Fibroblast of lung (primary cell): ENCODE measurements at regions not wholly inside any gene's neighbourhood (a gene's known extent, or its start where the extent isn't known, plus 50 kb on each side); places are given as distances from the start of the nearest gene placed in this dataset.

Experiments used
- DNase-seq, 2 donors: peaks; one replicate each; pipeline versions ENCODE4 v3.0.0 to v3.0.0-alpha.2; 2010; ENCODE audit warnings: low read depth in 2 of 2
- H2AFZ ChIP-seq: 2 replicates; pipeline ENCODE4 v1.5.1; 2012; ENCODE audit warnings: low read length, control low read depth, inconsistent platforms
- H3K27ac ChIP-seq: 2 replicates; pipeline ENCODE4 v1.5.1; 2011; ENCODE audit warnings: low read length, control low read depth; ENCODE audit not compliant: insufficient read depth
- H3K27me3 ChIP-seq: 2 replicates; pipeline ENCODE4 v1.5.1; 2011; ENCODE audit warnings: mild to moderate bottlenecking, low read length; ENCODE audit not compliant: control insufficient read depth, insufficient read depth
- H3K36me3 ChIP-seq: 2 replicates; pipeline ENCODE4 v1.5.1; 2011; ENCODE audit warnings: low read length; ENCODE audit not compliant: control insufficient read depth, insufficient read depth
- H3K4me1 ChIP-seq: 2 replicates; pipeline ENCODE4 v1.5.1; 2011; ENCODE audit warnings: low read length; ENCODE audit not compliant: control insufficient read depth, insufficient read depth; ENCODE audit errors: extremely low read depth
- H3K4me2 ChIP-seq: 2 replicates; pipeline ENCODE4 v1.5.1; 2011; ENCODE audit warnings: low read length, control low read depth; ENCODE audit not compliant: insufficient read depth; ENCODE audit errors: extremely low read depth
- H3K4me3 ChIP-seq, 4 experiments: fragments of 200-600 bp in 1 of 4; sonication (generic) in 1 of 4; replicated peaks in 1 of 4; 2 replicates each; pipeline ENCODE4 v1.5.1; 2011 to 2016; ENCODE audit warnings: low read length in 4 of 4, low read depth in 3 of 4, mild to moderate bottlenecking in 3 of 4, control low read depth in 2 of 4, inconsistent platforms in 1 of 4, mixed read lengths in 1 of 4; ENCODE audit not compliant: insufficient read depth in 1 of 4; ENCODE audit errors: control extremely low read depth in 1 of 4
- H3K79me2 ChIP-seq: 2 replicates; pipeline ENCODE4 v1.5.1; 2012; ENCODE audit warnings: mild to moderate bottlenecking, low read length, inconsistent platforms; ENCODE audit not compliant: control insufficient read depth, insufficient read depth
- H3K9ac ChIP-seq: 2 replicates; pipeline ENCODE4 v1.5.1; 2011; ENCODE audit warnings: mild to moderate bottlenecking, low read length, control low read depth; ENCODE audit not compliant: insufficient read depth
- H3K9me3 ChIP-seq: 2 replicates; pipeline ENCODE4 v1.5.1; 2012; ENCODE audit warnings: low read depth, low read length; ENCODE audit not compliant: control insufficient read depth, insufficient read depth
- H4K20me1 ChIP-seq: 2 replicates; pipeline ENCODE4 v1.5.1; 2011; ENCODE audit warnings: low read length; ENCODE audit not compliant: control insufficient read depth, insufficient read depth; ENCODE audit errors: extremely low read depth
- CTCF ChIP-seq, 2 donors: IDR thresholded peaks in 1 of 2; conservative IDR thresholded peaks in 1 of 2; 1 replicate in 1 of 2; 2 replicates in 1 of 2; pipeline ENCODE4 v1.5.1; 2011 to 2012; ENCODE audit warnings: low read length in 2 of 2, control low read depth in 1 of 2, inconsistent platforms in 1 of 2, low read depth in 1 of 2, mild to moderate bottlenecking in 1 of 2
- EZH2 ChIP-seq: IDR thresholded peaks from 2 replicates; pipeline ENCODE4 v1.5.1; 2012; ENCODE audit warnings: low read length, control low read depth, mild to moderate bottlenecking; ENCODE audit errors: missing control alignments

- no peak overlapping the region for H3K9ac ChIP-seq
- TF ChIP-seq EZH2: no peak
- TF ChIP-seq CTCF (conservative IDR thresholded peaks at IDR 0.05 in 1 of 2, IDR thresholded peaks at IDR 0.05 in 1 of 2; ENCODE audit: low read depth in 1 of 2, low read length in 2 of 2): no peak
- no peaks in the 10 kb centered on the region for H3K79me2 ChIP-seq
- no peak overlapping the region for H3K4me2 ChIP-seq
- no peaks in the 10 kb centered on the region for H3K36me3 ChIP-seq
- H3K4me1 ChIP-seq: no peaks in the 10 kb centered on the region
- no peaks in the 10 kb centered on the region for H4K20me1 ChIP-seq
- no peak overlapping the region for H3K27ac ChIP-seq
- no peaks in the 10 kb centered on the region for H3K9me3 ChIP-seq
- no peak overlapping the region for H2AFZ ChIP-seq
- H3K4me3 ChIP-seq: no peak overlapping the region
- no peaks in the 10 kb centered on the region for H3K27me3 ChIP-seq
- no peak for DNase-seq
Observed at GRCh38 chr9:30075022-30075421, 2309.4 kb upstream of the ACO1 start.

- Histone ChIP-seq H3K4me3 (no peak overlapping the region), H3K9ac (no peak overlapping the region), H3K9me3 (no peaks in the 10 kb centered on the region), H3K79me2 (no peaks in the 10 kb centered on the region), H3K4me2 (no peak overlapping the region), H3K4me1 (no peaks in the 10 kb centered on the region), H3K27ac (no peak overlapping the region), H2AFZ (no peak overlapping the region), H4K20me1 (no peaks in the 10 kb centered on the region), H3K27me3 (no peaks in the 10 kb centered on the region), H3K36me3 (no peaks in the 10 kb centered on the region)
- TF ChIP-seq EZH2: no peak
- no peak for TF ChIP-seq CTCF (conservative IDR thresholded peaks at IDR 0.05 in 1 of 2, IDR thresholded peaks at IDR 0.05 in 1 of 2; ENCODE audit: low read depth in 1 of 2, low read length in 2 of 2)
- no peak for DNase-seq
Observed at GRCh38 chr9:30075451-30076199, 2308.8 kb upstream of the ACO1 start.

- H3K27ac ChIP-seq: no peak overlapping the region
- DNase-seq: no peak
- no peak overlapping the region for H3K9ac ChIP-seq
- H3K4me2 ChIP-seq: no peak overlapping the region
- H3K9me3 ChIP-seq: no peaks in the 10 kb centered on the region
- no peak overlapping the region for H3K4me3 ChIP-seq
- H3K27me3 ChIP-seq: no peaks in the 10 kb centered on the region
- H3K4me1 ChIP-seq: no peaks in the 10 kb centered on the region
- H4K20me1 ChIP-seq: no peaks in the 10 kb centered on the region
- H3K79me2 ChIP-seq: no peaks in the 10 kb centered on the region
- no peak overlapping the region for H2AFZ ChIP-seq
- H3K36me3 ChIP-seq: no peaks in the 10 kb centered on the region
- TF ChIP-seq CTCF (conservative IDR thresholded peaks at IDR 0.05 in 1 of 2, IDR thresholded peaks at IDR 0.05 in 1 of 2; ENCODE audit: low read depth in 1 of 2, low read length in 2 of 2): no peak
- TF ChIP-seq EZH2: no peak
Observed at GRCh38 chr9:30078195-30078594, 2306.2 kb upstream of the ACO1 start.
